Mesothelial cell of epicardium (in vitro differentiated cells): ENCODE measurements at regions not wholly inside any gene's neighbourhood (a gene's known extent, or its start where the extent isn't known, plus 50 kb on each side); places are given as distances from the start of the nearest gene placed in this dataset.

Source experiments
- DNase-seq, 2 experiments: peaks; one replicate each; pipeline ENCODE4 v3.0.0; 2021; ENCODE audit warnings: low spot score in 2 of 2; ENCODE audit not compliant: unreplicated experiment in 2 of 2
- H3K27ac Mint-ChIP-seq: 2 replicates; pipeline ENCODE4 v1.8.0; 2021; ENCODE audit warnings: mixed read lengths
- H3K27me3 Mint-ChIP-seq: 2 replicates; pipeline ENCODE4 v1.8.0; 2021; ENCODE audit warnings: low read depth, mixed read lengths
- H3K36me3 Mint-ChIP-seq: 2 replicates; pipeline ENCODE4 v1.8.0; 2021; ENCODE audit warnings: mixed read lengths
- H3K4me1 Mint-ChIP-seq: 2 replicates; pipeline ENCODE4 v1.8.0; 2021; ENCODE audit warnings: mixed read lengths
- H3K4me3 Mint-ChIP-seq: 2 replicates; pipeline ENCODE4 v1.8.0; 2021; ENCODE audit warnings: mild to moderate bottlenecking, moderate library complexity, mixed read lengths
- H3K9me3 Mint-ChIP-seq: 2 replicates; pipeline ENCODE4 v1.8.0; 2021; ENCODE audit warnings: mixed read lengths
- TF ChIP-seq, protein P1 (sequence below): fragments of 200-600 bp; sonication (generic); IDR thresholded peaks from one replicate; pipeline ENCODE4 v1.5.0; 2021; ENCODE audit warnings: antibody characterized with exemption; ENCODE audit not compliant: unreplicated experiment

DNA sequence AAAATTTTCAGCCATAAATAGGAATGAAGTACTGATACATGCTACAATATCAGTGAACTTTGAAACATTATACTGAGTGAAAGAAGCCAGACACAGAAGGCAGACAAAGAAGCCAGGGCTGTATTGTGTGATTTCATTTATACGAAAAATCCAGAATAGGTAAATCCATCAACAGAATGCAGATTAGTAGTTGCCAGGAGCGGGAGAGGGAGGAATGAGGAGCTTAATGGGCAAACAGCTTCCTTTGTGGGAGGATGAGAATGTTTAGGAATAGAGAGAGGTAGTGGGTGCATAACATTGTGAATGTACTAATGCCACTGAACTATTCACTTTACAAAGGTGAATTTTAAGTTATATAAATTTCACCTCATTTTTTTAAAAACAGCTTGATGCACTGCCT lies 103.3 kb upstream of the SERTM1 start:
- no peak for DNase-seq
- H3K4me3 Mint-ChIP-seq: no peak overlapping the region
- TF ChIP-seq, protein P1, sequence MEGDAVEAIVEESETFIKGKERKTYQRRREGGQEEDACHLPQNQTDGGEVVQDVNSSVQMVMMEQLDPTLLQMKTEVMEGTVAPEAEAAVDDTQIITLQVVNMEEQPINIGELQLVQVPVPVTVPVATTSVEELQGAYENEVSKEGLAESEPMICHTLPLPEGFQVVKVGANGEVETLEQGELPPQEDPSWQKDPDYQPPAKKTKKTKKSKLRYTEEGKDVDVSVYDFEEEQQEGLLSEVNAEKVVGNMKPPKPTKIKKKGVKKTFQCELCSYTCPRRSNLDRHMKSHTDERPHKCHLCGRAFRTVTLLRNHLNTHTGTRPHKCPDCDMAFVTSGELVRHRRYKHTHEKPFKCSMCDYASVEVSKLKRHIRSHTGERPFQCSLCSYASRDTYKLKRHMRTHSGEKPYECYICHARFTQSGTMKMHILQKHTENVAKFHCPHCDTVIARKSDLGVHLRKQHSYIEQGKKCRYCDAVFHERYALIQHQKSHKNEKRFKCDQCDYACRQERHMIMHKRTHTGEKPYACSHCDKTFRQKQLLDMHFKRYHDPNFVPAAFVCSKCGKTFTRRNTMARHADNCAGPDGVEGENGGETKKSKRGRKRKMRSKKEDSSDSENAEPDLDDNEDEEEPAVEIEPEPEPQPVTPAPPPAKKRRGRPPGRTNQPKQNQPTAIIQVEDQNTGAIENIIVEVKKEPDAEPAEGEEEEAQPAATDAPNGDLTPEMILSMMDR: no peak

DNA sequence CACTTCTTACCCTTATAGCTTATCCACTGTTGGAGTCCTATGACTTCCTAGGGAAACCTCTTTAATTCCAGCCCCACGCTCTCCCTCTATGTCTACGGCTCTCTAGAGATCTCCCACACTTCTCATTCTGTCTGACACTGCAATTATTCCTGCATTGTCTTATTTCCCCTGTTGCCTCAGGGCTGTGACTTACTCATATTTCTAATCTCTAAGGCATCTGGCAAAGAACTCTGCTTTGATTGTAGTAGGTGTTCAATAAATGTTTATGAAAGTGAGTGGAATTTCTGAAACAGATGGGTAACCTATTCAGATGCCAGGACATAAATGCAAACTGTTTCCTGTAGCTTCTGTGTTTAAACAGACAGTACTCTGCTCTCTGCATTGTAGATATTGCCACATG lies 102.4 kb upstream of the SERTM1 start:
- H3K36me3 Mint-ChIP-seq: no peaks in the 10 kb centered on the region
- H3K4me3 Mint-ChIP-seq: no peak overlapping the region
- H3K27me3 Mint-ChIP-seq: peaks cover 1% of the 10 kb centered on the region
- no peak overlapping the region for H3K27ac Mint-ChIP-seq
- TF ChIP-seq, protein P1: no peak
- peaks cover 2% of the 10 kb centered on the region for H3K4me1 Mint-ChIP-seq
- no peak for DNase-seq
- peaks cover 17% of the 10 kb centered on the region for H3K9me3 Mint-ChIP-seq

More for the DNA sequence above, 103.3 kb upstream of the SERTM1 start:
- Mint-ChIP-seq H3K36me3 (no peaks in the 10 kb centered on the region), H3K4me1 (peaks cover 2% of the 10 kb centered on the region), H3K27me3 (peaks cover 1% of the 10 kb centered on the region), H3K9me3 (peaks cover 17% of the 10 kb centered on the region), H3K27ac (no peak overlapping the region)

DNA sequence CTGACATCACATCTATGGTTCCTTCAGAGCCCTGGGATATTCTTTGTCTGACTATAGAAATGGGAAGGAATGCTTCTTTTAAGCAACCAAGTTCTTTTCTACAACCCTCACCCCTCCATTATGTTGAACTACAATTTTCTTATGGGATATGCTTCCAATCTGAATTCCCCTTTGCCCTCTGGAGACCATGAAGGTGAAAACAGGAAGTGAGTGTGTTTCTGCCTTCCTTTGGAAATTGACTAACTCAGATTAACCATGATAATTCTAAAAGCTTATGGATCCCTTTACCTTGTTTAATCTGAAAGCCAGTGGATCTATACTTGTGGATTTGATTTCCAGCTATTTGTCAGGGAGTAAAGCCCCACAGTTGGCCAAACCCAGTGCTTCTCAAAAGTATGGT lies 90.8 kb upstream of the SERTM1 start:
- H3K27ac Mint-ChIP-seq: no peak overlapping the region
- TF ChIP-seq, protein P1: no peak
- DNase-seq: no peak
- no peaks in the 10 kb centered on the region for H3K4me1 Mint-ChIP-seq
- H3K36me3 Mint-ChIP-seq: no peaks in the 10 kb centered on the region
- peaks cover 30% of the 10 kb centered on the region for H3K27me3 Mint-ChIP-seq
- H3K4me3 Mint-ChIP-seq: no peak overlapping the region
- H3K9me3 Mint-ChIP-seq: peaks cover 13% of the 10 kb centered on the region

DNA sequence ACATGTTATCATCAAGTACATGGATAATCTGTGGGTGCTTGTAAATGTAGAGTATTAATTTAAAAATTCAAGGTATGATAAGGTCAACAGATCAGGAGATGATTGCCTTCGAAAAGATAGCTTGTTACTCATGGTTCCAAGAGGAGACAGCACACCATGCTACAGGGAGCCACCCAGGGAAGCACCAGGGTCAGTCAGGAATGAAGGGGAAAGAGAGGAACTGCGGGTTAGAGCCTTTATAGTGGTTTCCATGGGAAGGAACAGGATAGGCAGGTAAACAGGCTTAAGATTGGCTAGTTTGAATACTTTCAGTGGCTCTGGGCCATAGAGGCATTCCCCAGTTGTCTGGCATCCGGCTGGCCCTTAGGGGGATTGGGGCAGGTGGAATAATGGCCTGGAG lies 74.2 kb upstream of the SERTM1 start:
- H3K27ac Mint-ChIP-seq: no peak overlapping the region
- H3K36me3 Mint-ChIP-seq: no peaks in the 10 kb centered on the region
- TF ChIP-seq, protein P1: no peak
- DNase-seq: no peak
- H3K4me3 Mint-ChIP-seq: no peak overlapping the region
- no peaks in the 10 kb centered on the region for H3K4me1 Mint-ChIP-seq
- no peaks in the 10 kb centered on the region for H3K27me3 Mint-ChIP-seq
- peaks cover 31% of the 10 kb centered on the region for H3K9me3 Mint-ChIP-seq

DNA sequence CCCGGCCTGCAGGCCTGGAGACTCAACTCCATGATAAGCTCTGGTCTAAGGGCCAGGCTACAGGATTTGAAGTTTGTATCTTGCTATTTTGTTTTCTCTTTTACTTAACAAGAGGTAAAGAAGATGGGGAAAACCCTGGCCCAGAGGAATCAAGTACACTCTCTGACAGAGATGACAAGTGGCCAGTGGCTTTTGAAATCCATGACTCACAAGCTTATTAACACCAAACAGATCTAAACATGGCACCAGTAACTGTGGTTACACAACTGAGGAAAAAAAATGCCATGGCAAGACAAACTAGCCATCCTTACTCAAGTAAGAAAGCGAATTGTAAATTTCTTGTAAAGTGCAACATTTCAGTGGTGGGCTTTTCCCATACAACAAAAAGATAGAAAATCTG lies 72.6 kb upstream of the SERTM1 start:
- Mint-ChIP-seq H3K4me3 (no peak overlapping the region), H3K27me3 (no peaks in the 10 kb centered on the region), H3K4me1 (no peaks in the 10 kb centered on the region), H3K27ac (no peak overlapping the region), H3K36me3 (no peaks in the 10 kb centered on the region), H3K9me3 (peaks cover 21% of the 10 kb centered on the region)
- TF ChIP-seq, protein P1: no peak
- no peak for DNase-seq

DNA sequence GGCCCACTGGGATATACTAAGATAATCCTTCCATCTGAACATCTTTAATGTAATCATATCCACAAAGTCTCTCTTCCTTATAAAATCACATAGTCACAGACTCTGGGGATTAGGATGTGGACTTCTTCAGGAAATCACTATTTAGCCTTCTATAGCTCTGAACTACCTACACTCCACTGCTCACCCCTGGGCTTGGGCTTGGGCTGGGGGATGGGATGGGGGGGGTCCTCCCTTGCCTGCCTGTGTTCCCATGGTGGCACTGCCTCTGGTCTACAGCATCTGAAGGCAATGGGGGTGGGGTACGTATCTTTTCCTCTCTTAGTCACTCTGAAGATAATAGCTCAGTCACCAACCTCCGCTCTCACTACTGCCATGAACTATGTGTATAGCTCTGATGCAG lies 67.8 kb upstream of the SERTM1 start:
- Mint-ChIP-seq H3K4me3 (no peak overlapping the region), H3K9me3 (peaks cover 20% of the 10 kb centered on the region), H3K4me1 (peaks cover 5% of the 10 kb centered on the region), H3K27me3 (no peaks in the 10 kb centered on the region), H3K27ac (no peak overlapping the region), H3K36me3 (no peaks in the 10 kb centered on the region)
- DNase-seq: no peak
- TF ChIP-seq, protein P1: no peak
